Omental fat pad (tissue), 3 donors: ENCODE measurements at regions not wholly inside any gene's neighbourhood (a gene's known extent, or its start where the extent isn't known, plus 50 kb on each side); places are given as distances from the start of the nearest gene placed in this dataset.
"Not testable (repeated sequence)": the region's sequence is repeated elsewhere in the genome, so short reads cannot be mapped to it uniquely, and the experiment has no call there.

Source experiments
- ATAC-seq: fragments of 150-250 bp; one replicate; pipeline ENCODE4 v1.9.1; 2016; ENCODE audit warnings: mild to moderate bottlenecking, moderate library complexity; ENCODE audit not compliant: low FRiP score
- DNase-seq: peaks from one replicate; pipeline ENCODE4 v3.0.0-alpha.2; 2019; ENCODE audit warnings: low spot score
- TF ChIP-seq, protein P1 (sequence below), 3 donors: fragments of 450-650 bp; IDR thresholded peaks; one replicate each; pipeline ENCODE4 v1.5.1; 2016 to 2017; ENCODE audit warnings: antibody characterized with exemption in 3 of 3, mild to moderate bottlenecking in 3 of 3, moderate library complexity in 2 of 3

- no peak for ATAC-seq
- DNase-seq: peak; percentile 14
- TF ChIP-seq, protein P1, sequence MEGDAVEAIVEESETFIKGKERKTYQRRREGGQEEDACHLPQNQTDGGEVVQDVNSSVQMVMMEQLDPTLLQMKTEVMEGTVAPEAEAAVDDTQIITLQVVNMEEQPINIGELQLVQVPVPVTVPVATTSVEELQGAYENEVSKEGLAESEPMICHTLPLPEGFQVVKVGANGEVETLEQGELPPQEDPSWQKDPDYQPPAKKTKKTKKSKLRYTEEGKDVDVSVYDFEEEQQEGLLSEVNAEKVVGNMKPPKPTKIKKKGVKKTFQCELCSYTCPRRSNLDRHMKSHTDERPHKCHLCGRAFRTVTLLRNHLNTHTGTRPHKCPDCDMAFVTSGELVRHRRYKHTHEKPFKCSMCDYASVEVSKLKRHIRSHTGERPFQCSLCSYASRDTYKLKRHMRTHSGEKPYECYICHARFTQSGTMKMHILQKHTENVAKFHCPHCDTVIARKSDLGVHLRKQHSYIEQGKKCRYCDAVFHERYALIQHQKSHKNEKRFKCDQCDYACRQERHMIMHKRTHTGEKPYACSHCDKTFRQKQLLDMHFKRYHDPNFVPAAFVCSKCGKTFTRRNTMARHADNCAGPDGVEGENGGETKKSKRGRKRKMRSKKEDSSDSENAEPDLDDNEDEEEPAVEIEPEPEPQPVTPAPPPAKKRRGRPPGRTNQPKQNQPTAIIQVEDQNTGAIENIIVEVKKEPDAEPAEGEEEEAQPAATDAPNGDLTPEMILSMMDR (IDR thresholded peaks at IDR 0.05): no peak
Observed at GRCh38 chr16:29192329-29193247, 207.7 kb downstream of the LAT start.

GRCh38 chr16:29191636-29192180, 206.9 kb downstream of the LAT start:
- ATAC-seq, DNase-seq: not testable (repeated sequence)

DNA sequence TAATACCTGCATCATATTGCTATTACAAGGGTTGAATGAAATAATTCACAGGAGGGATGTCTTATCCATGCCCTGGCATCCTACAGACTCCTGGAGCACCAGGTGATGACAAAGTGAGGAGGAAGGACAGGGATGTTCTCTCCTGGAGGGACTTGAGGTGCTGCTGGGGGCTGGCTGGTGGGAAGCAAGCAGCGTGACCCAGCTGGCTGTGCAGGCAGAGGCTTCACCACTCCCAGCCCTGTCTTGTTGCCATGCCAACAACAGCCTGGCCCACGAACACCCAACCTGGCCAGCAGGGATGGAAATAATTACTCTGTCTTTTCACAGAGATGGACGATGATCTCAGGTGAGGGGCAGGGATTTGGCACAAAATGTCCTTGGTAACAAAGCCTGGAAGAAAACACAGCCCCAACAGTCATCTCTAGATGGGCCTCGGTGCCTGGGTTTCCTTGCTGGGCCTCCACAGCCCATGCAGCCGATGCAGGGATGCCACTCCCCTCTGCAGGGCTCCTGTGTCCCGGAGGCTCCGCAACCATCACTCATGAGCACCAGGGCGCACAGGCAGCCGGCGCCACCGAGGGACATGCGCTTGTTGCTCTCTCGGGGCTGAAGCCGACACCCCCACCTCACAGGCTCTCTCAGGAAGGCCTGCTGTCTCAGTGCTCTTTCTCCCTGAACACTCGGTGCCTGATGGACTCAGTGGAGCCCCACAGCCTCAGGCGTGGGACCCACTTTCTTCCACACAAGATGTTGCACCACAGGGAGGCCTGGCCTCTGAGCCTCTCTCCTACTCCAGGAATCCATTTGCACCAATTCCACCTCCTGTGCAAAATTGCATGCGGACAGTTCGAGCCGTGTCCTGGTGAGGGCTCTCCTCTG, 205.9 kb downstream of the LAT start:
- ATAC-seq (peak; percentile 3), DNase-seq (peak; percentile 16)

- DNase-seq: peak; percentile 18
- ATAC-seq: not testable (repeated sequence)
Observed at GRCh38 chr16:29188806-29189205, 204.0 kb downstream of the LAT start.

DNA sequence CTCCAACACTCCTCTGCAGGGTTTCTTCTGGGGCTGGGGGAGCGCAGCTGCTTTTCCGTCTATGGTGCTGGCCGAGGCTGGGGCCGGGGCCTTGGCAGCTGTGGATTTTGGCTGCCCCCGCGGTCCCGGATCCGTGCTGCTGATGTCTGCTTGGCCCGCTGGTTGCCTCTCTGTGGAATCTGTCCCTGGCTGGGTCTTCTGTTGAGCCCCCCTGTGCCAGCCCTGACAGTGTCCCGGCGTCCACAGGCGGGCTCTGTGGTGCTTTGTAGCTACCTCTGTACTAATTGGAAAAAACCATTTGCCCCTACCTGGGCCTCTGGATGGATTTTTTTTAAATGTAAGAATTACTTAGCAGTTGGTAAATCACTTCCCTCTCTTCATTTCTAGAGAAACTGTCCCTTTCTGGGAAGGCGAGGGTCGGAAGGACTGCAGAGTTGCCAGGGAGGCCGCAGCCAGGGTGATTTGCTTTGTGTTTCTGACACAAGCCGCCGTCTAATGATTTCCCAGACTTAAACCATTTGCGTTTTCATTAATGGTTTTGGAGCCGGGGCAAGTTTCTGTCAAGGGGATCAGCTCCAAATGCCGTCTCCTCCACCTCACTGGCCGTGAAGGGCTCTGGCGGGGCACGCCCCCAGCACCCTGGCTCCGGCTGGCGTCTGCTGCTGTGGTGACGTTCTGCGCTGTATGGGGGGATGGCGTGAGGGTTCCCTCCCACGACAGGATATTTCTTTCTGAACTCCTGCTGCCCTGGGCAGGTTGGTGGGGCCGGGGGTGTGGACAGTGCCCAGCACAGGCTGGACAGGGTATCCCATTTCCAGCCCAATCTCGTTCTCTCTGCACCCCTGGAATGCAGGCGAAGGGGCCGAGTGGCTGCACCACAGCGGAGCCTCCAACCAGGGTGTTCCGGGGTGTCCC, 201.7 kb downstream of the LAT start:
- DNase-seq: peak; percentile 12
- ATAC-seq: peak; percentile 80

- ATAC-seq: peak; percentile 3
- peak; percentile 15 for DNase-seq
Observed at GRCh38 chr16:29185872-29186271, 201.0 kb downstream of the LAT start.

GRCh38 chr16:29184738-29185438, 200.0 kb downstream of the LAT start:
- ATAC-seq (peak; percentile 49), DNase-seq (peak; percentile 44)

- ATAC-seq: not testable (repeated sequence)
- peak; percentile 20 for DNase-seq
Observed at GRCh38 chr16:29182940-29183868, 198.4 kb downstream of the LAT start.

DNA sequence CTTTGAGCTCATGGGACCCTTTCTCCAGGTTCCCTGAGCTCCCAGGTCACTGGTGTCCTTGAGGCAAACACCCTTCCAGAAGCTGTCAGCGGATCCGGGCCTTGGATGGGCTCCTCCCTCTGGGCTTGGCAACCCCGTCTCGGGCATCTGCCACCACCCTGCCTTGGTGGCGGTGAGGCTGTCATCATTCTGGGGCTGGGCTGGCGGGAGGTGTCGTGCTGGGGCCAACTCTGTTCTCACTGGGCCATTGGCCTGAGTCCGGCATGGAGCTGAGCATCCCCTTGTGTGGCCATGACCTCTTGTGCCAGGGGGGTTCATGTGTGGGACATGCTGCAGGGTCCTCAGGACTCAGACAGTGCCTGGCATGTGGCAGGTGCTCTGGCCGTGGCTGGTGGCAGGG, 197.6 kb downstream of the LAT start:
- ATAC-seq: no peak
- DNase-seq: peak; percentile 16
- TF ChIP-seq, protein P1 (IDR thresholded peaks at IDR 0.05): no peak

GRCh38 chr16:29181921-29182411, 197.1 kb downstream of the LAT start:
- ATAC-seq: not testable (repeated sequence)
- peak; percentile 18 for DNase-seq

GRCh38 chr16:29181254-29181780, 196.5 kb downstream of the LAT start:
- not testable (repeated sequence) for ATAC-seq, DNase-seq

DNA sequence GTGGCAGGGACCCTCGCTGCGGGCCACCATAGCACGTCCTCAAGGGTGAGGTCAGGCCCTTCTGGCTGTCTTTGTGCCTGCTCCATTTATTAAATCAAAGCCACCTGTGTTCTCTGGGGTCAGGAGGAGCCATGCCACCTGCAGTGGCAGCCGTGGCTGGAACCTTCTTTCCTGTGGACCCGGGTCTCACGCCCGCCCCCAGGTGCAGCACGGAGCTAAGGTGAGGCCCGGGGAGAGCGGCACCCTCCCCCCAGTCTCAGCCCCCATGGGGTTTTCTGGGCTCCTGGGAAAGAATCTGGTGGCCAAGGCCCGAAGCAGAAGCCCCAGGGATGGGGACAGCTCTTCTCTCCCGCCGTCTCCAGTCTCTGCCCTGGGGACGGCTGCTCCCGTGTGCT, 195.4 kb downstream of the LAT start:
- not testable (repeated sequence) for ATAC-seq, DNase-seq

DNA sequence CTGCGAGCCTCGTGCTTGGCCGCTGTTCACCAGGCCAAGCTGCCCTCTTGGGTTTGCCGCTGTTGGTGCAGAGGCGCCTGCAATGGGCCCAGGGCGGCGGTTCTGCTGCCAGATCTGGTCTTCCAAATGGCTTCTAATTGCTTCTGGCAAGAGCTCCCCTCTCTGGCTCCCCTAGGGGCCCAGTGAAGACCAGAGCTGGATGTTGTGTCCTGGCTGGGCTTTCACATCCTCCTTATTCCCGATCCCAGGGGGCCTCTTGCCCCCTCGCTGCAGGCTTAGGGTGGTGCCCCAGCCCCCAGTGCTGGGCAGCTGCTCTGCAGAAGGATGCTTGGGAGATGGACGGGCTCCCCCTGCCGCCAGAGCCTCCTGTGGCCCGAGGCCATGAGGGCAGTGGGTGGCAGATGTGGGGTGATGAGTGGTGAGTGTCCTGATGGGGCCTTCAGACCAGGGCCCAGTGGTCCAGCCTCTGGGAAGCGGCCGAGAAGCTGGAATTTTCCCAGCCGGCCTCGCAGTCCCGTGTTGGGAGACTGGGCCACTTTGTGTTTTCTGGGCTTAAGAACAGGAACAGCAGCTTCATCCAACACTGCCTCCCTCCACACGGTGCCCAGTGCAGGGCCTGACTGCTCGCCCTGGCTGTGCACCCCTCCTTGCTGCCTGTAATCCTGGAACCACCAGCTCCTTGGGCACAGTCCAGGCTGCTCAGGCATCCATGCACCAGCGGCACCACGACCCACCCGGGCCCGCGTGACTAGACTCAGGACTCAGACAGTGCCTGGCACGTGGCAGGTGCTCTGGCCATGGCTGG, 194.8 kb downstream of the LAT start:
- DNase-seq, ATAC-seq: not testable (repeated sequence)
